EL (cell line): ENCODE measurements at regions not wholly inside any gene's neighbourhood (a gene's known extent, or its start where the extent isn't known, plus 50 kb on each side); places are given as distances from the start of the nearest gene placed in this dataset.

Source experiments
- DNase-seq: peaks from one replicate; pipeline ENCODE4 v3.0.0-alpha.2; 2016

DNA sequence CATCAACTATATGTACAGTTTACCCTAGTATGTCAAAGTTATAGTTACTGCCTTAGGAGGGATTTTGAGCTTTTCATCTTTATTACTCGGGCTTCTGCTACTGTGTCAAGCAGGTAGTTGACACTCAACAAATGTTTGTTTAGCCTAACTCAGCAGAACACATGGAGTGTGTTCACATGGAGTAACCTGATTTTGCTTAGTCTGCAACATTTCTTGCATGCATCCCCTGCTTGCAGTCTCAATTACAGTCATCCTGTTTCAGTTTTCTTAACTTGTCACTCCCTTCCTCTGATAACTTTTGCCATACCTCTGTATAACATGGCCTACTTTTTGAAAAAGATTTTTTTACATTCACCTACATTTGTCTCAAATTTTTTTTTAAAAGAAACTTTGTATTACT lies 135.5 kb downstream of the NMUR2 start:
- no peak for DNase-seq

DNA sequence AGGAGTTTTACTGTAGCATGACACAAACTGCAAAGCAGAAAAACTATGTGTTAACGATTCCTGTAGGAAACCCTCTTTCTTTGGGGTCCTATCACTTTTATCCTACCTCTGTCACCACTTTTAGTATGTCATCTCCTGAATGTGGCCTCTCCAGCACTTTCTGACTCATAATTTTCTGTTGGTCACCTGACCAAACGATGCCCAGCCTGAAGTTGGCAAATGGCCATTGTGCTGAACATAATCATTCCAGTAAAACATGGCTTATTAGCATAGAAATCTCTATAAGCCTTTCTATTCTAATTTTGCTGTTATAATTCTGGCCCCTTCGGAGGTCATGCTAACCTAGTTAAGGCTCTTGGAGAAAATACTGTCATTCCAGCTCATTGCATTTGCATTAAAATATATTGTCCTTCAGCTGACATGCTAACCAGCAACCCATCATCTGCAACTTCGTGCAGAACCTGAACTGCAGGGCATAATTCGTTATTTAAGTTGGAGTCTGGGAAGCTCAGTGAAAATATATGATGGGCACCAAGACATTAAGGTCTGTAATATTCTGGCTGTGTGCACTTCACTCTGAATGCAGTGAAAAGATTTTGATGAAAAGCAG lies 140.3 kb downstream of the NMUR2 start:
- no peak for DNase-seq

DNA sequence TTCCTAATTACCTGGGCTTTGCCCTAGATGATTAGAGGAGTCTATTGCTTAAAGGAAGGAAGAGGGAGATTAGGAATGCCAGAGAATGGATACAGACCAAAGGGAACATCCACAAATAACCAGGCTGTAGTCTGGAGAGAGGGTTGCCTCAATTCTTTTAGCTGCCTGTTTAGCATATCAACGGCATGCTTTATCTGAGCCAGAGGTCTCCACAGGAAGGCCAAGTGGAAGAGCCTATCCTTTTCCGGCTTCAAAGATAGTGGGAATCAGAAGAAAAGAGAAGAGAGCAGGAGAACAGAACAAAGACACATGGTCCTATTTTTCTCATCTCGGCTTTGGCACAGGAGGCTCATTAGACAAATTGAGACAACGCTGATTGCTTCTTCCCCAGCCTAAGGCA lies 142.4 kb downstream of the NMUR2 start:
- DNase-seq, result no peak

- no peak for DNase-seq
These were observed 144.1 kb downstream of the NMUR2 start for GRCh38 chr5:152260940-152261339.

- peak; percentile 1 for DNase-seq
These were observed 145.4 kb downstream of the NMUR2 start for GRCh38 chr5:152259702-152260101.

DNA sequence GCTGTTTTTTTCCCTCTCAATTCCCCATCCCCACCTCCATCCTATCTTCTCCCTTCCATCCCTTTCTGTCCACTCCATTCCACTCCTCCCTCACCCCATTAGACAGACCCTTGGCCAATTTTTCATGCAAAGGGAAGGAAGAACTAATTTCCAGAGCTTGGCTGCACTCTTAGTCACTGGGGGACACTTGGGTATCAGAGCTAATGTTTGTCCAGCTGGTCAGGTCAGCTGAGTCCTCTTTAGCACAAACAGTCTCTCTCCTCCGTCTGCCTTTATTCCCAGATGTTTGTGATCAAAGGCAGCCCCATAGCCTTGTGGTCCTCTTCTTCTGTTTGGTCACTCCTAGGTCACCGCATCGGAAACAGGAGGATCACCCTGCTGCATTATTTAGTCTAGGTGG lies 148.5 kb downstream of the NMUR2 start:
- DNase-seq, result no peak

- DNase-seq, result no peak
These were observed 149.7 kb downstream of the NMUR2 start for GRCh38 chr5:152255411-152255810.

DNA sequence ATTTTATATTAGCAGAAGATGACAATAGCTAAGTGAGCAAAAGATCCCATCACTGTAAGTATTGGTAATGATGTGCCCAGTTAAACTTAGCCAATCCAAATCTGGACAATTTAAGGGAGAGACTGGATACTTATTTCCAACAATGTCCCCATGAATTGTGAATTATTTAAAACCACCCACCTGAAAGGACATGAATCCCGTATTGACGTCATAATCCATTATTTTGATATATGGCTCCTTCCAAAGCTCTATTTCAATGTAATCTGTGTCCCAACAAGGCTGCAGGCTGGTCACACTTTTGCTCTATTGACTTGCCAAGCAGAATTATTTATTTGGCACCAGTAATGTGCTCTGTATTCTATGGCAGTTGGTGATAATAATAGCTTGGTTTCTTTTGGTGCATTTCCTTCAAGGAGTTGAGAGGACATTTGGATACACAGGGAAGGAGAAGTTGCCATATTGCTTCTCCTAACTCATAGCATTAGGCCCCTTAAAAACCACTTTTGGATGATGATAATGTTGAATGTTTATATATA lies 157.2 kb downstream of the NMUR2 start:
- no peak for DNase-seq

GRCh38 chr5:152246401-152246800 lies 158.7 kb downstream of the NMUR2 start:
- peak; percentile 30 for DNase-seq

- no peak for DNase-seq
These were observed 167.5 kb downstream of the NMUR2 start for GRCh38 chr5:152237531-152237930.

DNA sequence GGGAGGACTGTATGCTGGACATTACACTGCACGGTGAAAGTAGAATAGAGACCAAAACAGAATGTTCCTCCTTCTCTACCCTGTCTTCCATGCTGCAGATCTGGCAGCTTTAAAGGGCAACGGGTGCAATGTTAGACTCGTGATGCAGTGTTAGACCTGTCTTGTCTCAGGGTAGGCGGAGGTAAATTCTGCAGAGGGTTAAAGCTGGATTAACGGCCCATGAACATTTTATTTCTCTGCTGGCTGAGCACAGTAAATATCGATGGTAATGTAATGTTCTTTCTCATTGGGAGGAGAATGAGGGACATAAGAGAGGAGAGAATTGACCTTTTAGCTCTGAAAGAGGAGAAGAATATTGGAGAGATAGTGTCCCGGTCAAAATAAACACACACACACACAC lies 178.9 kb downstream of the NMUR2 start:
- DNase-seq, result no peak

GRCh38 chr5:152221721-152222629 lies 183.1 kb downstream of the NMUR2 start:
- DNase-seq, result no peak

DNA sequence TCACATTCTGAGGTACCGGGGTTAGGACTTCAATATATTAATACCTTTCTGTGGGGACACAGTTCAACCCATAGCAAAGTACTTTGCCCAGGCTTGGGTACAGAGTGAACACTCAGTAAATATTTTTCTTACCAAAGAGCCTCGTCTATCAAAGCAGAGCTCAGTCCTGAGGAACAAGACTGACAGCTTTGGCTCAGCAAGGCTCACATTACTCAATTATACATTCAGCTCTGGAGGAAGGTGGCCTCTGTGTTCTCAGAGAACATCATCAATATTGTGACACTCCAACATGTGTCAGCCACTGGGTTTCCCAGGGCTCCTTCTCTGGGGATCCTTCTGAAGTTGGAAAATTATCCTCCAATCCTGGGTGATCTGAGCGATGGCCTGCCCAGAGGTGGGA lies 186.4 kb downstream of the NMUR2 start:
- no peak for DNase-seq

GRCh38 chr5:152205804-152206203 lies 199.3 kb downstream of the NMUR2 start:
- no peak for DNase-seq

DNA sequence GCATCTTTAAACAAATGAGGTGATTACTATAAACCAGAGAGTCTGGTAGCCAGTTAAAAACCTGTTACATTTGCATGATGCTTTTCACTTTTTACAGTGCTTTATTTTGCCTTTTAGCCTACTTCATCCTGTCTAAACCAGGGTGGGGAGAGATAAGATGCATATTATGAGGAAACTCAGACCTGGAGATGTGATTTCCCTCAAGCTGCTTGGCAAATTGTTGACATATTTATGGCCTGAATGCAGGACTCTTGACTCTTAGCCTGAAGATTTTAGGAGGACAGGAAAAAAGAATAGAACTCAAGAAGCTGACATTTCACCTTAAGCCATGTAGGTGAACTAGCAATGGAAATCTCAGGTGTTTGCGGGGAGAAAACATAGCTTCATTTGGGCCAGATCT lies 202.8 kb downstream of the NMUR2 start:
- no peak for DNase-seq

DNA sequence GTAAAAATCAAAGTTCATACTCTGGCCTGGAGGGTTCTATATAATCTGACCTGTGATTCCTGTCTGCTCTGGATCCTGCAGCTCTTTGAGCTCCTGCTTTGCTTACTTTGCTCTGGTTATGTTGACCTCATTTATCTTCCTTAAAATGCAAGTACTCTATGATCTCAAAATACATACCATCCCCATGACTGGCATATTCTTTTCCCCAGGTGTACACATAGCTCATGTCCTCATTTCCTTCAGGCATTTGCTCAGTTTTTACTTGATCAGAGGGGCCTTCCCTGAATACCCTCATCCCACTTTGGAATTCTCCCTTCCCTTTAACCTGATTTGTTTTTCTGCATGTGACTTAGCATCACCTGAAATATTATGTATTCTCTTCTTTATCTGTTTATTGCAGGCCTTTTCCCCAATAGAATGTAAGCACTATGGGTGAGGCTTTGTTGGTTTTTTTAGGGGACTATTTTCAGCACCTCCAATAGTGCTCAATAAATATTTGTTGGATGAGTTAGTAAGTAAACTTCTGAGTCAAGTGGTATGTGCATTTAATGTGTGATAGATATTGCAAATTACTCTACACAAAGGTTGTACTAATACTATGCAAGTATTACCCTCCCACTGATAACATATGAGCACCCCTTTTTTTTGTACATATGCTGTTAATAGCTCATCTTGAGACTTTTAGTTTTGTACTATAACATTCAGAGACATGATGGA lies 211.5 kb downstream of the NMUR2 start:
- DNase-seq, result no peak

DNA sequence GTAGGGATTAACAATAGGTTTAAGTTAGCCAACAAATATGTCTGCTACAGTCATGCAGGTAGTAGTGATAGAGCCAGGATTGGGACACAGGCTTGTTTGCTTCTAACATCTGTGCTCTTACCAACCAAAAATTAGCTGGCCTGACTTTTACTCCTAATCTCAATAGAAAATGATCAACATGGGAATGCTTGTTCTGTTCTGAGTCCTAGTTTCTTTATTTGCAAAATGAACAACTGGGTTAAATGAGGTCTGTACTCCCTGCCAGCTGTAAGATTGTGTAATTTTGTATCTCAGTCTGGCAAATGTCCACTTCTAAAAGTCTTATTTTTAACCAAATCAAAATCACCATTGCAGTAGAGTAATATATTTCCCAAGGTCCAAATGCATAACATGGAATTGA lies 216.8 kb downstream of the NMUR2 start:
- DNase-seq, result no peak

DNA sequence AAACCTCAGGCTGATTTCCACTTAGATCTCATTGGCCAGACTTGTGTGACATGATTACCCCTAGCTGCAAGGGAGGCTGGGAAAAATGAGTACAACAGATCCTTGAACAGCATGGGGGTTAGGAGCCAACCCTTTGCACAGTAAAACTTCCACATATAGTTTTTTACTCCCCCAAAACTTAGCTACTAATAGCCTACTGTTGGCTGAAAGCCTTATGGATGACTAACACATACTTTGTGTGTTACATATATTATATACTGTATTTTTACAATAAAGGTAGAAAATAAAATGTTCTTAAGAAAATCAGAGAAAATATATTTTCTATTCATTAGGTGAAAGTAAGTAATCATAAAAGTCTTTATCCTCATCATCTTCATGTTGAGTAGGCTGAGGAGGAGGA lies 217.4 kb downstream of the NMUR2 start:
- DNase-seq, result no peak

- no peak for DNase-seq
These were observed 219.4 kb downstream of the NMUR2 start for GRCh38 chr5:152185547-152186245.

DNA sequence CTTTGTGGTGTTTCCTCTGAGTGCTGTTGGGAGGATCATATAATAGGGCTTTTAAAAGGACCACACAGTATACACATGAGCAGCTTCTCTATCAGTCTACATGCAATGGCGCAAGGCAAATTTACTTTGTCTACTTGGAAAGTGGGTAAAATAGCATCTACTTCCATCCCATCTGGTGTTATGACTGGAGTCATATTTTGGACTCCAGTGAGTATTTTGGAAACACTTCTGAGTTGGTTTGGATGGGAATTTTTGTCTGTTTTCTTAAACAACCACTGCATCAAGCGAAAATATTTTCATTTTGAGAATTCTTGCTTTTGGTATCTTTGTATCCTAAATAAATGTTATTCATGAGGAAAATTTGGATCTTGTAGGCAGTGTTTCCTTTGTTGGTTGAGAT lies 220.8 kb downstream of the NMUR2 start:
- no peak for DNase-seq

- no peak for DNase-seq
These were observed 223.6 kb downstream of the NMUR2 start for GRCh38 chr5:152181461-152181860.

- DNase-seq, result peak; percentile 70
These were observed 226.8 kb downstream of the NMUR2 start for GRCh38 chr5:152178350-152178699.
